NOMO-1 treated with dmso at 0.1 percent for 144 hours (cell line): ENCODE measurements at regions not wholly inside any gene's neighbourhood (a gene's known extent, or its start where the extent isn't known, plus 50 kb on each side); places are given as distances from the start of the nearest gene placed in this dataset.

Source experiments
- DNase-seq: peaks from one replicate; lab custom pipeline; 2025; ENCODE audit not compliant: unreplicated experiment; lab: John Stamatoyannopoulos, UW

DNA sequence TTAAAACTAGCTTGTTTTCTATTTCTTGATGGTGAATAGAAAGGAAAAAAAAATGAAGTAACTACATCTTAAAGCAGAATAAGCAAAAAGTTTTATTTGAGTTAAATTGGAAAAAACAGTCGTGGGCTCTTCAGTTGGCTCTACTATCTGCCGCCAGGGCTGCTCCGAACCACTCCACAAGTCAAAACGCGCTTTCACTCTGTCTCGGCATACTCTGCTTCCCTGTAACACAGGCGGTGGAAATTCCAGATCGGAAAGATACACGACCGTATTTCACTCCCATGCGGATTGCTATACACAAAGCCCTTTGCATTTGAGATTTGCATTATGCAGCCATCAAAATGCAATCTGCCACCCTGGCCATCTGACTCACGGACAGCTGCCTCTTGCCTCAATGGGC, 505.6 kb downstream of the IRX1 start:
- DNase-seq: no peak

DNA sequence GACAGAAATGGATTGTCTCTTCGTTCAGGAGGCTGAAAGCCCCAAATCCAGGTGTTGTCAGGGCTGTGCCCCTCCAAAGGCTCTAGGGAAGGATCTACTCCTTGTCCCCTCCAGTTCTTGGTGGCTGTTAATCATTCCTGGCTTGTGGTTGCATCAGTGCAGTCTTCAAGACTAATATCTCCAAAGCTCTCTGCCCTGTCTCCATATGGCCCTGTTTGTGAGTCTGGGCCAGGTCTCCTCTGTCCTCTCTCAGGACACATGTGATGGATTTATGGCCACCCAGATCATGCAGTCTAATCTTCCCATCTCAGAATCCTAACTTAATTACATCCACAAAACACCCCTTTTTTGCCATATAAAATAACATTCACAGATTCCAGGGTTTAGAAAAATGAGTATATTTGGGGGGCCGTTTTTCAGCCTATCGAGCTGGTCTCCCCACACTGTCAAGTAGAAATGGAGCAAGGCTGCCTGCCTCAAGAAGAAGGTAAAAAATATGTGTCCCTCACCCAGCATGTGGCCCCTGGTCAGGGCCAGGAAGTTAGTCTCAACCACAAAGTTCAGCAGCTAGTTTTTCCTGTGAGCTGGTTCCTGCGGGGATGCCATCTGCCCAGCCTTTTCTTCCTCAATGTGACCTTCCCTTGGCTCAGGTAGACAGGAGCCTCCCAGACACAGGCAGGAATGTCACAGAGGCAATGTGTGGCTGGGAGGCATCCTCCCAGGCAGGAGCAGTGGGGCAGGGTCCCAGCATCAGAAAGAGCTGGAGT, 509.4 kb downstream of the IRX1 start:
- no peak for DNase-seq

DNA sequence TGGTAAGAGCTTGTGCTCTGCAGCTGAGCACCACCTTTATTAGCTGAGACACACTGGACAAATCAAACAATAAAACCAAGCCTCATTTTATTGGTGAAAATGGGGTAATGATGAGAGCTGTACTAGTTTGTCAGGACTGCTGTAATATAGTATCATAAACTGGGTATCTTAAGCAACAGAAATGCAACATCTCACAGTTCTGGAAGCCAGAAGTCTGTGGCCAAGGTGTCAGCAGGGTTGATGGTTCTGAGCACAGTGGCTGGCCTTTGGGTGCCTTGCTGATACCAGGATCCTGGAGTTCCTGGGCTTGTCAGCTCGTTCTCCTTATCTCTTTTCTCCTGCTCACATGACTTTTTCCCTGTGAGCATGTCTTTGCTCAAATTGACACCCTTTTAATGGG, 513.1 kb downstream of the IRX1 start:
- no peak for DNase-seq

DNA sequence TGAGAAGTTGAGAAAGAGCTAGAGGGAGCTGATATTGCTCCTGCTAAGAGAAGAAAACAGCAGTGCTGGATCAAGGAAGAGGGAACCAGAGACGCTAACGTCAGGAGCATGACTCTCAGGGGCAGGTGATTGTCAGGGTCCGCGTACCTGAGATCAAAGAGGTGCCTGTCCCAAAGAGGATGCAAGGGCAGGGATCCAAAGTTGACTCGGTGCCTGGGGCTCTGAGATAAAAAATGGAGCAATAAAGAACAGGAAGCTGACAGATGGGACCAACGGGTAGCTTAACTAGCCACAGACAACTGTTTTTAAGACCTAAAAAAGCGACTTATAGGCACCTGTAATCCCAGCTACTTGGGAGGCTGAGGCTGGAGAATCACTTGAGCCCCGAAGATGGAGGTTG, 517.8 kb downstream of the IRX1 start:
- DNase-seq: no peak

DNA sequence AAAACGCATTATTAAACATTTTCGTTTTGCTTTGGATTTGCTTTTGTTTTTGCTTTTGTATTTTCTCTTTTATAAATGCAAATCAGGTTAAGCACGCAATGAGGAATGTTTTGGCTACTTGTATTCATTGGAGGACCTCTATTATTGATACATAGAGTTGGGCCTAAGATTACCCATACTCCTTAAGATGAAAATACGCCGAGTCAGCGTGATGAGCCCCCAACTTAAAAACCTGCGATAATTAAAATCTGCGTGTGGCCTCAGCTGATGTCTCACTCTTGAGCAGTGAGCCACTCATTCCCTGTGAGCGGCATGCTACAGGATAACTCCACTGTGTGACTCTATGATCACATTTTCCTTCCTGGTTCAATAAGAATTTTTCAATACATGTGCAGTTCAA, 518.3 kb downstream of the IRX1 start:
- no peak for DNase-seq

DNA sequence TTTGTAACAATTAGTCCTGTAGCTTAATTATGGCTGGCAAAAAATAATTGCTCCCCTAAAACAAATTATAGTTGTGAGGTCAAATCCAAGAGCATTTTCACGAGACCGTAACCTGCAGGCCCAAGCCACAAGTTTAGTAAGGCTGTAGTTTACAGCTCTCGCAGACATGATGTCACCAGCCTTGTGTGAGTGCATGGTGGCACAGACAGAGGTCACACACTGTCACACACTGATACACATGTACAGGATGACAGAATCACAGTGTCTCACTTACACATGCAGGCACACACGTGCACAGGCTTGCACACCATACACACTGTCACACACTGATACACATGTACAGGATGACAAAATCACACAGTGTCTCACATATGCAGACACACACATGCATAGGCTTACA, 518.8 kb downstream of the IRX1 start:
- DNase-seq: no peak

DNA sequence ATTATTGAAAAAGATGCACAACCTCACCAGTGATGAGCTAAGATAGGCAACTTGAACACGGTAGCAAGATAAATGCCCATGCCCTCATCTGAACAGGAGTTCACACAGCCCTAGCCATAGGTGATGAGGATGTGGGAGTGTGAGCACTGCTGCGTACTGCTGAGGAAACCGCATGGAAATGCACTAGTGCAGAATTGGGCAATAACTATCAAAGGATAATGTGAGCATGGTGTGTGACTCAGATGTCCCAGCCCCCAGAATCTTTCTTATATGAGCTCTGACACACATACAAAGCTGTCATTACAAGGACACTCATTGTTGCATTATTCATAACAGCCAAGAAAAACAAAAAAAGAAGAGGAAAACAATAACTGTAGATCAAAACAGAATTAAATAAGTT, 521.2 kb downstream of the IRX1 start:
- no peak for DNase-seq

DNA sequence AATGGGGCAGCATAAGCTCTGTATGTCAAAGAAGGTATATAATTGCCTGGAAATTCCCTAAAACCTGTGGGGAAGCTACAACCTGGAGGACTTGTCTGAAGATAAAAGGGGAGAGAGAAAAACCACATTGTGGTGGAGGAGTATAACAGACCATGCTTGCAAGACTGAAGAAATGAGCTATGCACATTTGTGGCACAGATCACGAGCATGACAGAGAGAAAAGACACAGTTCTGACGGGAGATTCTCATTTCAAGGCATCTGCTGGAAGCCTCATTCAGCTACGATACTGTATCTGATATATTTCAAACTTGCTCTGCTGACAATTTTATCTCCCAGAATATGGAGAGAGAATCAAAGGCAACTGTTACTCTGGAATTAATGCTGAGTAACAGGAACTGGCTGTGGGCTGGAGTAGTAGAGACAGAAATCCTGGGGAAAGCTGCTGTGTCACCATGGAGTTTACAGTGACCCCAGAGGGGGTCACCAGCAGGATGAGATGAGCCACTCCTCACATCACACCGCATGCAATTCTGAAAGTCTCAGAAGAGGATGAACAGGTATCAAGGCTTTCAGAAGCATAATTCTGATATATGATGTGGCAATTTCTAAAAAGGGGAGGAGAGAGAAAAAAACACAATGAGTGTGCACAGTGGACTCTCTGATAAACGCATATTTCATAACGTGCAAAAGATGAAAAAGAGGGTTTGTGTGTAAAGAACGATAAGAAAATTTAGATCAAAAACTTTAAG, 528.8 kb downstream of the IRX1 start:
- DNase-seq: no peak

DNA sequence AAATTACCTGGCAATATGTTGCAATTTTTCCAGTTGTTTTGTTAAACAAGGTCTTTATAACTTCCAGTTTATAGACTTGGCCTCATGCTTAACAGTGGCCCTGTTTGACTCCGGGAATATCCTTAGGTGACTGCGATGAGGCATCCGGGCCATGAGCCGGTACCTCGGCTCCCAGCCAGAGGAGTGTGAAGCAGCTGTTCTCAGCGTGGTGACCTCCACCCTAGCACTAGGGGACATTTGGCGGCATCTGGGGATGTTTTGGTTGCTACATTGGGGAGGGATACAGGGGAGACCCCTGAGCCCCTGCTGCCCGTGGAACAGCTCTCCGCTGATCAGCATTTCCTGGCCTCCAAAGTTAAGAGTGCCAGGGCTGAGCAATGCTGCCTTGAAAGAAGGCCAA, 533.4 kb downstream of the IRX1 start:
- DNase-seq: no peak

DNA sequence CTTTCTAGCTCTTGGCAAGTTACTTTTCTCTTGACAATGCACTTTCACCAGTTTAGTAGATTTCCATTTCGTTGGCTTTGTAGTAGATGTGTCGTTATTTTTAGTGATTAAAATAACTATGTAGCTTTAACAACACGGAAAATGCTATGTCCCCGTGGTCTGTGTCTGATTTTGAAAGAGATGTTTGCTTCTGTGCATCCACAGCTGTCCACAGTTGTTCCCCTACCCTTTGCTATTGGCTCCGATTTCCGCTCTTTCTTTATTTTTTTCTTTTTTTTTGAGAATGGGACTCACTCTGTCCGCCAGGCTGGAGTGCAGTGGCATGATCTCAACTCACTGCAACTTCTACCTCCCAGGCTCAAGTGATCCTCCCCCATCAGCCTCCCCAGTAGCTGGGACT, 533.9 kb downstream of the IRX1 start:
- DNase-seq: no peak

DNA sequence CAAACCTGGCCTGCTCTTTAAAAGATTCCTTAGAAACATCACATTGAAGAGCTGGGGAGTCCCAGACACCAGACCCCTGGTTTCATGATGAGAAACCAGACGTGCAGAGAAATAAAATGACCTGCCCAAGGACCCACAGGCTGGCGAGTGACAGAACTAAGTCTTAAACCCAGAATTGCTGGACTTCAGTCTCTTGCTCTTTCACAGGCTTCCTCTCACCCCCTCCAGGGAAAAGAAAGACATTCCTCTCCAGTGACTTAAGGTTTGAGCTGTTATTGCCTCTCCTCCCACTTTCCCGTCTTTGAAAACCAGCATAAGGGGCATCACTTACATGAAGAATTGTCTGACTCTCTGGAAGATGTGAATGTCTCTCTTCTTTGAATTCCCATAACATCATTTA, 535.2 kb downstream of the IRX1 start:
- DNase-seq: no peak

DNA sequence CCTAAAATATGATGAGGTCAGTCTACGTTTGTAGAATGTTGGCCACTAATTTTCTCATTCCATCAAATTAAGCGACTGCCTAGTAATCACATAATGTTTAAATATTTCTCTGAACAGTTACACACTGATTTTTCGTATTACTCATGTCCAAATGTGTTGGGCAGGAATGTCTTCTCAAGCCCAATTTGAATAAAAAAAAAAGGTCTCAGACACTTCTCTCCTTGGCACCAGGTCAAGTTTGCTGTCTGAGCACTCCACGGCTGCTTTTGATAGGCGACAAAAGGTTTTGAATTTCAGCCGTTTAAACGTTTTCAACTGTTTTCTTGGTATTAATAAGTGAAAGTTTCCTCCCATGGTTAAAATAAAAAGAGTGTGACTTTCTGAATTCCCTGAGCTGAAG, 542.1 kb downstream of the IRX1 start:
- DNase-seq: no peak

DNA sequence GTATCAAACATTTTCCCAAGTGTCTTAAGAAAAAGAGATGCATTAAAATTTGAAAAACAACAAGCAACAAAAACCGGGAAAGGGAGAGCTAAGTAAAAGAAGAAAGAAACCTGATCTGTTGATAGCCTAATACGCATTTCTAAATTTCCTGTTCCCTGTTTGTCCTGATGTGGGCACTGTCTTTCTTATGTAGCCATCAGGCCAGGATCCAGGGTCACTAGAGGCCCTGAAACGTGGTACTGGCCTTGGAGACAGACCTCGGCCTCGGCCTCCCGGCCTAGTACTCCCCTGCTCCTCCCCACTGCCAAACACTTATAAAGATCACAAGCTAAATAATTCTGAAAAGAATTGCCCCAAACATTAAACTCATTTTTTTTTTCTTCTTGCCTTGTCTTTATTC, 547.2 kb downstream of the IRX1 start:
- DNase-seq: no peak

DNA sequence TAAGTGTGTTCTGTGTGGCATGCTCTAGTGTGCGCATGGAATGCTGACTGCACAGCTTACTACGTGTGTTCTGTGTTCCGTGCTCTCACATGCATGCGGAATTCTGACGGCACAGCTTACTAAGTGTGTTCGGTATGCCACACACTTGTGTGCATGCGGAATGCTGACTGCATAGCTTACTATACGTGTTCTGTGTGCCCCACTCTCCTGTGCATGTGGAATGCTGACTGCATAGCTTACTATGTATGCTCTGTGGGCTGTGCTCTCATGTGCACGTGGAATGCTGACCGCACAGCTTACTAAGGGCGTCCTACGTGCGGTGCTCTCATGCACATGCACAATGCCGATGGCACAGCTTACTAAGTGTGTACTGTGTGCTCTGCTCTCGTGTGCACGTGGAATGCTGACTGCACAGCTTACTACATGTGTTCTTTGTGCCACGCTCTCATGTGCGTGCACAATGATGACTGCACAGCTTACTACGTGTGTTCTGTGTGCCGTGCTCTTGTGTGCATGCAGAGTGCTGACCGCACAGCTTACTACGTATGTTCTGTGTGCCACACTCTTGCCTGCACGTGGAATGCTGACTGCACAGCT, 548.9 kb downstream of the IRX1 start:
- no peak for DNase-seq

DNA sequence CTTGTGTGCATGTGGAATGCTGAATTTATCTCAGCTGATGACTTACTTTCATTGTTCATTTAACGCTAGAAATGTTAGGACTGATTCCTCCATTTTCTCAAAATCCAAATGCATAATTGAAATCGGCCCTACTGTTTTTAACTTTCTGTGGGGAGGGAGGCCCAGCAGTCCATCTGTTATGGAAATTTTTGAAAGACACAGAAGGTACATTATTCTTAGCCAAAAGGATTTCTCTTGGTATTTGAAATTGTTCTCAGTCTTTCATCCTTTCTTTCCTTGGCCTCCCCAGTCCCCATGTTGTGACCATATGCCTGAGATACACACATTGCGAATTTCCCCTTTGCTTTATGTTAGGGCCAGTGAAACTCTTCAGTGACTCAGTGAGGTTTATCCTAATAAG, 549.9 kb downstream of the IRX1 start:
- DNase-seq: no peak

DNA sequence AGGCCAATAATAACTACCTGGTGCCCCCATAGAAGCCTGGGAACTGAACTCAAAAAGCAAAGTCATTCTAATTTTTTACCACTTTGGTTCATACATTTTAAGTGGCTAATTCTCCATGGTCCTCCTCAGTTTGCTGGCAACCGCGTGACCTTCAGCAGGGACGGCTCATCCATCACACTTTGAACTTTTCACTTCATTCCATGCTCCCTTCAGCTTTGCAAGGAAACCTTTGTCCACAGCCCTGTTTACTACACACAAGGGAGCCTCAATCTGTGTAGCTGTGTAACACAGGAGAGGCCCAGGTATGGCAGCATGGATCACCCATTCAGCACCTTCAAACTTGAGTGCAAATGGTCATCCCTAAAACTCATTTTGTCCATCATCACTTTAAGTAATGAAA, 552.4 kb downstream of the IRX1 start:
- DNase-seq: no peak

DNA sequence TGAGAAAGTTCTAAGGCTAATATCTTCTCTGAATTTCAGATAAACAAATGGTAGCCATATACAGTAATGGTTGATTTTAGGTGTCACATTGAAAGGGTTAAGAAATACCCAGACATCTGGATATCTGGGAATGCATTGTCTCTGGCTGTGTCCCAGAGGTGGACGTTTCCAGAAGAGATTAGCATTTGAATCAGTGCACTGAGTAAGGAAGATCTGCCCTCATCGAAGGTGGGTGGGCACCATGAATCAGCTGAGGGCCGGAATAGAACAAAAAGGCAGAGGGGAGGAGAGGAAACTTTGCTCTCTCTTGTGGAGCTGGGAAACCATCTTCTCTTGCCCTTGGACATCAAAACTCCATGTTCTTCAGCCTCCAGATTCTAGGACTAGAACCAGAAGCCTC, 554.4 kb downstream of the IRX1 start:
- no peak for DNase-seq

DNA sequence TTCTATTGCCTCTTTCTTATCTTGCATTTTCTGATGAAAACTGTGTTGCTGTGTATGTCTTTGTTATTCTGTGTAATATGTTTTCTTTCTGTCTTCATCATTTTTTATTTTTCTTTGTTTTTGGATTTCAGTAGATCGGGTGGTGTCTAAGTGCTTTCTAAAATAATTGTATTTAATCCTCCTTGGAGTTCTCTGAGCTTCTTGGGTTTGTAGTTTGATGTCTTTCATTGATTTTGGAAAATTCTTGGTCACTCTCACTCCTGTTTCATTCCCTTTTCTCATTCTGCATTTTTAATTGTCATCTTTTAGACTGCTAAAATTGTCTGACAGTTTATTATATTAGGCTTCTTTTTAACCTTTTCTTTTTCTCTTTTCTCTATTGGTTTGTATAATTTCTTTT, 560.5 kb downstream of the IRX1 start:
- no peak for DNase-seq

DNA sequence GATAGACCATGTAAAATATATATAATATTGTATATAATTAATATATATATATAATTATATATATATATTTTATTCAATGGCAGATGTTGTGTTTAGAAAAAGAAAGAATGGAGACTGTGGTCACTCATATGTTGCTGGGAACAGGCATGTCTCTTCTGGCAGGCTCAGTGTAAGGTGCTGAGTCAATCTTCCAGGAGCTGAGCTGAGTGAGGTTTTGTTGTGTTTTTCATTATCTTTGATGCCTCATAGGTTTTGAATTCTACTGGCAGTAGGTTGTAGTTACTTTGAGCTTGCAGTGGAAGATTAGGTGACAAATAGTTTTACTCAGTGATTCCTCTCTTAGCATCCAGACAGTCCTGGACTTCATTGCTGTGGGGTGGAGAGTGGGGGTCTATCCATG, 561.3 kb downstream of the IRX1 start:
- no peak for DNase-seq

DNA sequence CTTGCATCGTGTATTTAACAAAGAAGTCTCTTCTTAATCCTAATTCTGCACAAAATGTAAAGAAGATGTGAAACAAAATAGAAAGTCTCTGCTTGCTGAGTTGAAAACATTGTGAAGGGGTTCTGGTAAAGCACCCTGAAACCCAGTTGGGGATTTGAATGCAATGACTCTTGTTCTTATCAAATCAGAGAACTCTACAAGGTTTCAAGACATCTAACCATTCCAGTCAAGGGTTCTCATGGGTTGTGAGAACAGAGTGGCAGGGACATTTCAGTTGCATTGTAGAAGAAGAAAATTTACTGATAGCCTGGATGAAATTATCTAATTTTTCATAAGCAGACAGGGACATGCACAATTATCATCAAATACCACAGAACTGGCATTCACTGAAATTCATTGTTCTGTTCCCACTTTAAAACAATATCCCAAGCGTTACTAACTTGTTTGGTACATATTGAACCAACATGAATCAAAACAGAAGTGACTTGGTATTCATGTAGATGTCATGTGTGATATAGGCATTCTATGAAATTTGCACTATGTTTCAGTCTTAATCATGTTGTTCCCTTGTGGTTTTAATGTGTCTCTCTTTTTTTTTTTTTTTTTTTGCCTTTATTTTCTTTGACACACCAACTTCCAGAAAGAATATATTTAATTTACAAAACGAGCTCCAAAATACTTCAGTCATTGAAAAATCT, 563.3 kb downstream of the IRX1 start:
- DNase-seq: no peak

DNA sequence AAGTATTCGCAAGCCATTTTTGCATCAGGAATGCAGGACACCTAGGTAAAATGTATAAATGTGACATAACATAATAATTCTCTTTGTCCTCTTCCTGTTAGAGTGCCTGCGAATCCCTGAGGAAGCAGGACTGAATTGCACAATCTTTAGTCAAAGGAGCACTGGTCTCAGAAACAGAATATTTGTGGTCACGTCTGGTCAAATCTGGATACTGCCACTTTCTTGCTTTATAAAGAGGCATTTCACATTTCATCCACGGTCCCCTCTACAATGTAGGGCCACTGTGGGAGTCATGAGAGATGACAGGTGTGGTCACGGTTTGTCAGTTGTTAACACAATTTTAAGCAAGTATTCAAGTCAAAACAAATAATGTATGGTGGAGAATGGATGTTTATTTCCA, 564.0 kb downstream of the IRX1 start:
- no peak for DNase-seq

DNA sequence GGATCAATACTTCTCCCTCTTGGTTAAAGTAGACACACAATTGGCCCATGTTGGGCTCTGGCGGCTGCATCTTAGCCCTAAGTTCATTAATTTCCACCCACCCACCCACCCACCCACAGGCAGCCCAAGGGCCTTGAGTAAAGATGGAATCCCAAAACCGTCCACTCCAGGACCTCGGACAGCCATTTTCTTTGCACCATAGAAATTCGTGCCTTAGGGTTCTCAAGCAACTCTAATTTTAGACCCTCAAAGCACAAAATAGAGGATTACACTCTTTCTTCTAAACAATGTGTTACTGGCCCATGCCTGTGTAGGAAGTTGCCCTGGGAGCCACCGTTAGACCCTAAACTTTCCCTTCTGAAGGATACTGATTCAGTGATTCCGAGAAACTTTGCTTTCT, 568.5 kb downstream of the IRX1 start:
- DNase-seq: no peak
